Colonic mucosa (tissue), 4 donors: ENCODE measurements at regions not wholly inside any gene's neighbourhood (a gene's known extent, or its start where the extent isn't known, plus 50 kb on each side); places are given as distances from the start of the nearest gene placed in this dataset.
"Not testable (repeated sequence)": the region's sequence is repeated elsewhere in the genome, so short reads cannot be mapped to it uniquely, and the experiment has no call there.

ENCODE experiments used
- DNase-seq: peaks from one replicate; pipeline ENCODE4 v3.0.0-alpha.2; 2020
- H3K27ac ChIP-seq: fragments of 200-600 bp; one replicate; pipeline ENCODE4 v1.8.0; 2021
- H3K27me3 ChIP-seq: fragments of 200-600 bp; one replicate; pipeline ENCODE4 v1.8.0; 2021
- H3K36me3 ChIP-seq: fragments of 200-600 bp; one replicate; pipeline ENCODE4 v1.8.0; 2021
- H3K4me1 ChIP-seq: fragments of 200-600 bp; one replicate; pipeline ENCODE4 v1.8.0; 2021; ENCODE audit warnings: mild to moderate bottlenecking
- H3K4me3 ChIP-seq: fragments of 200-600 bp; one replicate; pipeline ENCODE4 v1.8.0; 2021
- H3K9ac ChIP-seq, 2 donors: one replicate each; pipeline ENCODE4 v1.7.0; 2013; ENCODE audit warnings: control low read depth in 2 of 2, low read depth in 2 of 2, low read length in 2 of 2
- H3K9me3 ChIP-seq: fragments of 200-600 bp; one replicate; pipeline ENCODE4 v1.8.0; 2021
- intact Hi-C: fragments of 100-400 bp; cut with DNase I; formaldehyde crosslinking; loops from one replicate; pipeline ENCODE4 v1.14.1; 2022
- TF ChIP-seq, protein P1 (sequence below): fragments of 200-600 bp; IDR thresholded peaks from one replicate; pipeline ENCODE4 v1.8.0; 2022; ENCODE audit warnings: antibody characterized with exemption, mild to moderate bottlenecking
- donor health status: healthy.
- donor health status: DM: no; HTN: no; CAD: no.
- donor health status: DM: no; HTN: no; CAD: no.

- H3K9me3 ChIP-seq = no peaks in the 10 kb centered on the region
- H3K9ac ChIP-seq = no peak overlapping the region
- H3K4me3 ChIP-seq = no peak overlapping the region
- no peak overlapping the region for H3K27ac ChIP-seq
- no peaks in the 10 kb centered on the region for H3K4me1 ChIP-seq
- H3K36me3 ChIP-seq = no peaks in the 10 kb centered on the region
- intact Hi-C loops = no loop called here
- no peaks in the 10 kb centered on the region for H3K27me3 ChIP-seq
- TF ChIP-seq, protein P1, sequence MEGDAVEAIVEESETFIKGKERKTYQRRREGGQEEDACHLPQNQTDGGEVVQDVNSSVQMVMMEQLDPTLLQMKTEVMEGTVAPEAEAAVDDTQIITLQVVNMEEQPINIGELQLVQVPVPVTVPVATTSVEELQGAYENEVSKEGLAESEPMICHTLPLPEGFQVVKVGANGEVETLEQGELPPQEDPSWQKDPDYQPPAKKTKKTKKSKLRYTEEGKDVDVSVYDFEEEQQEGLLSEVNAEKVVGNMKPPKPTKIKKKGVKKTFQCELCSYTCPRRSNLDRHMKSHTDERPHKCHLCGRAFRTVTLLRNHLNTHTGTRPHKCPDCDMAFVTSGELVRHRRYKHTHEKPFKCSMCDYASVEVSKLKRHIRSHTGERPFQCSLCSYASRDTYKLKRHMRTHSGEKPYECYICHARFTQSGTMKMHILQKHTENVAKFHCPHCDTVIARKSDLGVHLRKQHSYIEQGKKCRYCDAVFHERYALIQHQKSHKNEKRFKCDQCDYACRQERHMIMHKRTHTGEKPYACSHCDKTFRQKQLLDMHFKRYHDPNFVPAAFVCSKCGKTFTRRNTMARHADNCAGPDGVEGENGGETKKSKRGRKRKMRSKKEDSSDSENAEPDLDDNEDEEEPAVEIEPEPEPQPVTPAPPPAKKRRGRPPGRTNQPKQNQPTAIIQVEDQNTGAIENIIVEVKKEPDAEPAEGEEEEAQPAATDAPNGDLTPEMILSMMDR = no peak
- no peak for DNase-seq
These were observed 1015.6 kb downstream of the PLA2G4A start for GRCh38 chr1:187844313-187844712.

GRCh38 chr1:187847531-187847930 is 1018.8 kb downstream of the PLA2G4A start:
- Histone ChIP-seq H3K4me3 (no peak overlapping the region), H3K9ac (no peak overlapping the region), H3K9me3 (no peaks in the 10 kb centered on the region), H3K4me1 (no peaks in the 10 kb centered on the region), H3K27ac (no peak overlapping the region), H3K36me3 (no peaks in the 10 kb centered on the region), H3K27me3 (no peaks in the 10 kb centered on the region)
- TF ChIP-seq, protein P1 = no peak
- intact Hi-C loops = no loop called here
- no peak for DNase-seq

- TF ChIP-seq, protein P1 = no peak
- Histone ChIP-seq H3K9me3 (no peaks in the 10 kb centered on the region), H3K4me3 (no peak overlapping the region), H3K27me3 (no peaks in the 10 kb centered on the region), H3K4me1 (no peaks in the 10 kb centered on the region), H3K9ac (no peak overlapping the region), H3K27ac (no peak overlapping the region), H3K36me3 (no peaks in the 10 kb centered on the region)
- no peak for DNase-seq
- intact Hi-C loops = no loop called here
These were observed 1019.6 kb downstream of the PLA2G4A start for GRCh38 chr1:187848321-187848720.

GRCh38 chr1:187850146-187850545 is 1021.4 kb downstream of the PLA2G4A start:
- H3K9ac ChIP-seq, H3K27me3 ChIP-seq, H3K4me1 ChIP-seq, H3K36me3 ChIP-seq, DNase-seq, H3K27ac ChIP-seq, H3K9me3 ChIP-seq, intact Hi-C loops, H3K4me3 ChIP-seq: not testable (repeated sequence)

DNA sequence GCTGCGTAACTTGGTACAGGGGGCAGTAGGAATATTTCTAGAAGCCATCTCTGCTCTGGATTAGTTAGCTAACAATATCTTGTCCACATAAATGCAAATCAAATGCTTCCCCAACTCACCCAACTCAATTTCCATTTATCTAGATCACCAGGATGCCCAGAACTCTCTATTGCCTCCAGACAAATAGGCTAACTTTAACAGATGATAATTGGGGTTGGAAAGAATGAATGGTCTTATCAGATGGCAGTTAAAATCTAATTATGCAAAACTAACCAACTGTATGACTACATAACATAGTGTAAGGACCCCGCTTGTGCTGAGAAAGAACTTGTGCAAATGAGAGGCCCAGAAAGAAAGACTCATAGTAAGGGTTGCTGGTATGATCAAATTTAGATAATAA is 1024.8 kb downstream of the PLA2G4A start:
- DNase-seq = no peak
- Histone ChIP-seq H3K4me3 (no peak overlapping the region), H3K27ac (no peak overlapping the region), H3K9ac (no peak overlapping the region), H3K9me3 (no peaks in the 10 kb centered on the region), H3K4me1 (no peaks in the 10 kb centered on the region), H3K36me3 (no peaks in the 10 kb centered on the region), H3K27me3 (no peaks in the 10 kb centered on the region)
- TF ChIP-seq, protein P1 = no peak
- intact Hi-C loops = no loop called here

- H3K9ac ChIP-seq = no peak overlapping the region
- H3K4me3 ChIP-seq = no peak overlapping the region
- intact Hi-C loops = no loop called here
- no peaks in the 10 kb centered on the region for H3K9me3 ChIP-seq
- no peak for DNase-seq
- TF ChIP-seq, protein P1 = no peak
- H3K4me1 ChIP-seq = no peaks in the 10 kb centered on the region
- no peak overlapping the region for H3K27ac ChIP-seq
- H3K27me3 ChIP-seq = no peaks in the 10 kb centered on the region
- no peaks in the 10 kb centered on the region for H3K36me3 ChIP-seq
These were observed 1025.7 kb downstream of the PLA2G4A start for GRCh38 chr1:187854457-187854856.
